ENCODE measurements at regions not wholly inside any gene's neighbourhood (a gene's known extent, or its start where the extent isn't known, plus 50 kb on each side); places are given as distances from the start of the nearest gene placed in this dataset.

DNA sequence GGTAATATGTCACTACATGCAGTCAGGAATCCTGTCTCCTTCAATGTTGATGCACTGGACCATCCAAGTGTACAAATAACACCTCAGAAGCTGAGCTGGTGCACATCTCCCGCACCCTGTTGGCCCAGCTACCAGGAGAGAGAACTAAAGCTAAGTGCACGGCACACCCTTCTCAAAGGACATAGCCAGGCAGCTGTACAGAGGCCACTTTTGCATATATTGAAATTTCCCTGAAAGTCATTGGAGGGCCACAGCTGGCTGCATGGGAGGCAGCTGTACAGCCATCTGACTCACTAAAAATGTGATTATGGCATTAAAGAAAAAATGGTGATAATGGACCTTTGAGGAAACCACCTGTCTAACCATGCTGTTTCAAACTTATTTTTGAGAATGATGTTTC lies 441.7 kb downstream of the CBLN2 start:
- no peak for TF ChIP-seq POLR2A (IDR thresholded peaks at IDR 0.05)
- TF ChIP-seq, protein P1, sequence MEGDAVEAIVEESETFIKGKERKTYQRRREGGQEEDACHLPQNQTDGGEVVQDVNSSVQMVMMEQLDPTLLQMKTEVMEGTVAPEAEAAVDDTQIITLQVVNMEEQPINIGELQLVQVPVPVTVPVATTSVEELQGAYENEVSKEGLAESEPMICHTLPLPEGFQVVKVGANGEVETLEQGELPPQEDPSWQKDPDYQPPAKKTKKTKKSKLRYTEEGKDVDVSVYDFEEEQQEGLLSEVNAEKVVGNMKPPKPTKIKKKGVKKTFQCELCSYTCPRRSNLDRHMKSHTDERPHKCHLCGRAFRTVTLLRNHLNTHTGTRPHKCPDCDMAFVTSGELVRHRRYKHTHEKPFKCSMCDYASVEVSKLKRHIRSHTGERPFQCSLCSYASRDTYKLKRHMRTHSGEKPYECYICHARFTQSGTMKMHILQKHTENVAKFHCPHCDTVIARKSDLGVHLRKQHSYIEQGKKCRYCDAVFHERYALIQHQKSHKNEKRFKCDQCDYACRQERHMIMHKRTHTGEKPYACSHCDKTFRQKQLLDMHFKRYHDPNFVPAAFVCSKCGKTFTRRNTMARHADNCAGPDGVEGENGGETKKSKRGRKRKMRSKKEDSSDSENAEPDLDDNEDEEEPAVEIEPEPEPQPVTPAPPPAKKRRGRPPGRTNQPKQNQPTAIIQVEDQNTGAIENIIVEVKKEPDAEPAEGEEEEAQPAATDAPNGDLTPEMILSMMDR (IDR thresholded peaks at IDR 0.05), result no peak
